Midbrain (tissue), 1 donor: ENCODE measurements at regions not wholly inside any gene's neighbourhood (a gene's known extent, or its start where the extent isn't known, plus 50 kb on each side); places are given as distances from the start of the nearest gene placed in this dataset.

ENCODE experiments used
- DNase-seq: peaks from one replicate; lab custom pipeline; 2025; lab: John Stamatoyannopoulos, UW

DNA sequence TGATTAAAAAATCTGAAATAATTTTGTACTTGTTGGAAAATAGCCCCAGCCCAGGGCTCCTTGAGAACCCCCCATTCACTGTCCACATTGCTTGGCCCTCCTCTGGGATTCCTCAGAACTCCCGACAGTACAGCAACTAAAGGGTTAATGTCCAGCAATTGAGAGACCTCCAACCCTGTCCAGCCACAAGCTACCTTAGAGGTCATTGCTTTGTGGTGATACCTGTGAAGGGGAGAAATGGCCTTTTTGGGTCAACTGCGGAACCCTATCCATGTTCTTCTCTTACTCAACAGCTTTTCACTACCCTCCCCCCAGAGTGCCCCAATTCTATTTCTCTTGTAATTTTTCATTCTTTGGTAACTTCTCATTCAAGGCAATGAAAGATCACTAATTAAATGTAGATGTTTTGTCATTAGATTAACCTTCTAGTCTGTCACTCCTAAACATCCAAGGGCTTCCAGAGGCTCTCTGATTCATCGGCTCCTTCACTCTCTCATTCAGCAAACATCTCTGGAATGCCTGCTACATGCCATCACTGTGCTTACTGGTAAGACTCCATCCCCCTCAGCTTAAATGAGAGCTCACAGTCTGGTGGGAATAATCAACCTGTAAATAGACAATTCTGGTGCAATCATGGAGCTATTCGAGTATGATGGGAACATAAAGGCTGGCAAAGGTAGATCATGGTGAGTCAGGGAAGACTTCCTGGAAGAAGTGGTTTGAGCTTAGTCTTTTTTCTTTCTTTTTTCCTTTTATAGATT lies 241.4 kb upstream of the PGRMC2 start:
- no peak for DNase-seq

DNA sequence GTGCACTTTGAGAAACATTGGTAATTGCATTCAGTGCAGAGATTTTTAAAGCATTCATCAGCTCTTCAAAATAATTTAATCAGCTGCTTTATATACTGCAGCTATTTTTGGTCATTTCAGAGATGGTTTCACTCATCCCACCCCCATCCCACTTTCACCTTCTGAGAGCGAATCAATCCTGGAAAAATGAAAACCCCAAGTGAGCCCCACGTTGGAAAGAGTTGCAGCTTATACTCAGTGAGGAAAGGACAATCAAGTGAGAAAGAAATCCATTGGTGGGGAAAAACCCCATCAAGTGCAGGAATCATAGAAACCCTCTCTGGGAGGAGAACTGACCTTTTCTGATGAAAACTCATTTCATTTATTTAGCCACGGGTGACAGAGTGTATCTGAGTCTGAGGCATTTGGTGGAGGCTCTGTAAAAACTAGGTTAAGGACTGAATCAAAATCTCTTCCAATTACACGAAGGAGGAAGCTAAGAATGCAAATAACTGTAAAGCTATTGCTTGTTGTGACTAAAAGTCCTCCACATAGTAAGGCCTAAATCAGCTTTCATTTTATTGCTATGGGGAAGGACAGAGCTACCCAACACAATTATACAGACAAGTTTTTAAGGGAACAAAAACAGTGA lies 240.4 kb upstream of the PGRMC2 start:
- no peak for DNase-seq

DNA sequence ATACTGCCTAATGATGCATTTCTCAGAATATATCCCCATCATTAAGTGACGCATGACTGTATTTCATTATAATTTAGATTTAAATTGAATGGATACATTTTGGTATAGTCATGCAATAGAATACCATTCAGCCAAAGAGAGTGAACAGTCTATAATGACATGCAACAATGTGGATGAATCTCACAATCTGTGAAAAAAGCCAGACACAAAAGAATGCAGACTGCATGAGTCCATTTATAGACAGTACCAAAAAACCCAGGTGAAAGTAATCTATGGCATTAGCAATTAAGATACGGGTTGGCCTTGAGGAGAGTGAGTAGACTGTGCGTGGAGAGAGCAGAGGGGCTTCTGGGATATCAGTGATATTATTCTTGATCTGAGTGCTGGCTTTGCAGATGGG lies 239.7 kb upstream of the PGRMC2 start:
- no peak for DNase-seq

DNA sequence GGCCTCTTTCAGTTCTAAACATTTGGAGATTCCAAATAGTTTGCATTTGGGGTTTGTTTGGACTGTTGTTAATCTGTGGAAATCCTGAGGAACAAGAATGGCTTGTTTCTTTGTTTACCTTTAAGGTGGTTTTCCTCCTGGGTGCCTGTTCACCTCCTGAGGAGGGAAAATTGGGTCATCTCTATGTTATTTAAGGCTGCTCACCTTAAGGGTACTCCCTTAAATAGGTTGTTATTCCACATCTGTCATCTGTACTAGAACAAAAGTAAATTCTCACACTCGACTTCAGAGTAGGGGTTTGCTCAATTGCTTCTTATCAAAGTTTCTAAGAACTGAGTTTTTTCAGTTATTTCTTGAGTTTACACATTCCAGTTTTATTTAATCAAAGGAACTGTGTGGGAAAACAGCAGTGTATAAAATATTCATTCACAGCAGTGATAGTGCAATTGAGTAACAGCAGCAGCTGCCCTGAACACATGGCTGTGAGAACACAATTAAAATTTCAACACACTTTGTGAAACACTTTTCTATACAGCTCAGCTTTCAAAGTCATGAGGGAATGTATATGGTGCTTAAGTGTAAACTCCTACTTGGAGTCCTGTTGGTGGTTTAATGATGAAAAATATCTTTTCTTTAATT lies 238.5 kb upstream of the PGRMC2 start:
- no peak for DNase-seq

DNA sequence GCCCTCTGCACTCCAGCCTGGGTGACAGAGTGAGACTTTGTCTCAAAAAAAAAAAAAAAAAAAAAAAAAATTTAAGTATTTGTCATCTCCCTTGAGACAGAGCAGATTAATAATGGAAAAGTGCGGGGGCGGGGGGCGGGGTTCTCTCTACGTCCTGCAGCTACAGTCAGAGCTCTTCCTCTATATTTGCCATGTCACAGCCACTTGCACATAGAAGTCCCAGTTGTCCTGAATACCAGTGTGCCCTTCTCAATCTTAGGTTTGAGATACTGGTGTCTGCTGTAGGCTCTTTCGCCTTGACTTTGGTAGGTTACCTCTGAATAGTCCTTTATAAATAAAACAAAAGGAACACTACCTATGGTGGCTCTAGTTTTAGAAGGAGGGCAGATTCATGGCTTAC lies 237.8 kb upstream of the PGRMC2 start:
- no peak for DNase-seq

DNA sequence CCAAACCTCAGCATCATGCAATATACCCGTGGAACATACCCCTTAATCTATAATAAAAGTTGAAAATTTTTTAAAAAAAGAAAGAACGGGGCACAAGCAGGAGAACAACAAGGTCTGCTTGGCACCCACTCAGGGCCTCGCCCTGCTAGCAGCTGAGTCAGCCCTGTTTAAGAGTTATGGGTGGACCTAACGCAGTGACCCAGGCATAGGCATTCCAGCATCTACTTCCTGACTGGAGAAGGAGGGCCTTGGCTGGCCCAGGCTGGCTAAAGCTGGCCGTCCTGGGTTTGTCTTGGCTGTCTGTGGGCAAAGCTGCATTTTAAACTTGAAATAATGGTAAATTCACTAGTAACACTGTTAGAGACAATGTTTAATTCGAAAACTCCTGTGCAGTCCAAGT lies 236.7 kb upstream of the PGRMC2 start:
- DNase-seq = no peak

DNA sequence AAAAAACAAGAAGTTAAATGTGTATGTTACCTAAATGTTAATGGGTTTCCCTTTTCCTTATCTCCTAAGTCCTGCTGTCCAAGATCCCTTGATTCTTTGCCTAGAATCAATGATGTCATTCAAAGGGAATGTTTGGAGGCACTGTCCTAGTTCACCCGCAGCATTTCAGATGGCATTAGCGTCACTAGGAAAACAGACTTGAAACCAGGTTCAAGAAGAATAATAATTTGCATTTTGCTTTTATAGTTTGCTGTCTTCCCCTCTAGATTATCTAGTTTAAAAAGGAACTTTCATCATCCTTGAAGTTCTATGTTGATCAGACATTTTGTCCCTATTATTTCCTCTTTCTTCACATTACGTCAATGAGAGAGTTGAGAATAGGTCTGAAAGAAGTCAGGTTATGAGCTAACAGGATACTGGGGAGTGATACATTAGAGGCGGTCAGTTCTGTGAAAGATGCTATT lies 234.1 kb upstream of the PGRMC2 start:
- DNase-seq = no peak

DNA sequence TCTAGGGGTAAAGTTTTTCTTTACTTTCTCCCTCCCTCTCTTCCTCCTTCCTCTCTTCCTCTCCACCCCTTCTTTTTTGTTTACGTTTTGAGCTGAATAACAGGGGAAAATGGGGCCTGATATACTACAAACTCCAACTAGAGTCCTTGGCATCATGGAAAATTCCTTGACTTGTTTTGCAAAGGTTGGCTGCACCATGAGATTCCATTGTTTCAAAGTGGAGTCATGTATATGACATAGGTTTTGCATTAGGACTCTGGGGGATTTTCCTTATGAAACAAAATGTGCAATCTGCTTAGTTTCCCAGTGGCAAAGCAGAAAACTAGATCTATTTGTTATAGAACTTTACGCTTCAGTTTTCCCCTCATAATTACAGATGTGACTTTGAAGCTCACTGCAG lies 233.5 kb upstream of the PGRMC2 start:
- no peak for DNase-seq

DNA sequence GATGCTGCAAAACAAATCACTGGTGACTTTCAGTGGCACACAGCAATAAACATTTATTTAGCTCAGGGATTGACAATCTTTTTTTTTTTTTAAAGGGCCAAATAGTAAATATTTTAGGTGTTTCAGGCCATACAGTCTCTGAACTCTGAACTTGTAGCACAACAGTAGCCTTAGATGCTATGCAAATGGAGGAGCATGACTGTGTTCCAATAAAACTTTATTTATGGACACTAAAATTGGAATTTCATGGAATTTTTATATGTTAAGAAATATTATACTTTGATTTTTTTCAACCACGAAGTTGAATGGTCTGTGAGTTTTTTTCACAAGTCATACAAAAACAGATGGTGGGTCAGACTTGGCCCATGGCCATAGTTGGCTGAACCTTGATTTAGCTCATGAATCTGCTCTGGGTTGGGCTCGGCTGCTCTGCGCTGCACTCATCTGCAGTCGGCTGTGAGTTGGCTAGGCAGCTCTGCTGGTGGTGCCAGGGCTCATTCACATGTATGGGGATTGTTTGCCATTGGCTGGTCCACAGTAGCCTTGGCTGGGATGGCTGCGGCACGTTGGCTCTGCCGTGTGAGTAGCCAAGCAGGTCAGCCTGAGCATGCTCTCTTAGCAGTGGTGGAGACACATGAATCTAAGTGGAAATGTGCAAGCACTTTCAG lies 231.7 kb upstream of the PGRMC2 start:
- peak; percentile 5 for DNase-seq

DNA sequence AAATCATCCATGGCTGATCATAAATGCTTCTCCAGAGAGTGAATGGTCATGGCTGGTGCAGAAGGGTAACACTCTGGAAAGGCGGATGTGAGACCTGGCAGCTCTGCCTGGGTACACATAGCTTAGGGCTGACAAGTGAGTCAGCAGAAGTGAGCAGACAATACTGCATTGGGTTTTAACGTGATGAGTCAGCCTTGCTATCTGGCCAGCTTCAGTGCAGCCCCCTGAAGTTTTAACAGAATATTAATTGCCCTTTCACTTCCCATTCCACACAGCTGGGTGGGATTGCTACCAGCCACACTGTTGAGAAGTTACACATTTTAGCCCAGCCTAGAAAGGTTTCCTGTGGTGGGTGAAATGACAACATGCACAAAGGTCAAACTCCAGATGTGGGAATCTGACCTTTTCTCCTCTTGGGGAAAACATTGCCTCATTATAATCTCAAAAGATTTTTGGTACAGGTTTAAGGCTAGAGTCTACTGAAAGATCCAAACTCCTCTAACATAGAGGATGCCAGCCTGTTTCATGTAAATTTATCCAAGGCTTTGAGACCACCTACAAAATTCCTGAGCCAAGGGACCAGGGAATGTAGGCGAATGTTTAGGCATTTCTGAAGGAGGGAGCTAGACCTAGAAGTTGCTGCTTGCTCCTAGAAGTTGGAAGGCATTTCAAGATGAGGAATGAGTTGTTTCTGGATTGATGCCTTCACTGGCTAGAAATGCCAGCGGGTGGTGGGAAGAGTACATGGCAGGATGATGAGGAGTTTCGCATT lies 230.3 kb upstream of the PGRMC2 start:
- no peak for DNase-seq

DNA sequence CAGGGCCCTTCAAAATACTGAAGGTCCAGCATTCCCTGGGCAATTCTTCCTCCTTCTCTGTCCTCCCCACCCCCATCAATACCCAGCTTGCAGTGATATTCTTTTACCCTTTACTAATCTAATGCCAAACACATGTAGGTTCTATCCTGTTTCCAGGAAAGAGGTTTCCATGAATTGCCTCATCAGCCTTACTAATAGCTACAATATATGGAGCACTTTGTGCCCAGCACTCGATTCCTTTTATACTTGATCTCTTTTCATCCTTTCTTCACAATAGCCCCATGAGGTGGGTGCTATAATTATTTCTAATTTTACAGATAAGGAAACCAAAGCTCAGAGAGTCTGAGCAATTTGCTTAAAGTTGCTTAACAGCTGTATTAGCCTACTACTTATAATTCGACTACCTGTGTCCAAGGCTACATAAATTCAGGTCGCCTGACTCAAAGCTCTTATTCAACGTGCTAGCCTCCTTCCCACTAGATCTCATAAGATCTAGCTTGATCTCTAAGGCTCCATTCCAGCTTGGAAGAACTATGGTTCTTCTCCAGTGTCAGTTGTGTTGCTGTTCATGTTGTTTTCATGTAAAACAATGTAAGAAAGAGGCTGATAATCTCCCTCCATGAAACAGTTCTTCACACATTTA lies 229.6 kb upstream of the PGRMC2 start:
- no peak for DNase-seq

DNA sequence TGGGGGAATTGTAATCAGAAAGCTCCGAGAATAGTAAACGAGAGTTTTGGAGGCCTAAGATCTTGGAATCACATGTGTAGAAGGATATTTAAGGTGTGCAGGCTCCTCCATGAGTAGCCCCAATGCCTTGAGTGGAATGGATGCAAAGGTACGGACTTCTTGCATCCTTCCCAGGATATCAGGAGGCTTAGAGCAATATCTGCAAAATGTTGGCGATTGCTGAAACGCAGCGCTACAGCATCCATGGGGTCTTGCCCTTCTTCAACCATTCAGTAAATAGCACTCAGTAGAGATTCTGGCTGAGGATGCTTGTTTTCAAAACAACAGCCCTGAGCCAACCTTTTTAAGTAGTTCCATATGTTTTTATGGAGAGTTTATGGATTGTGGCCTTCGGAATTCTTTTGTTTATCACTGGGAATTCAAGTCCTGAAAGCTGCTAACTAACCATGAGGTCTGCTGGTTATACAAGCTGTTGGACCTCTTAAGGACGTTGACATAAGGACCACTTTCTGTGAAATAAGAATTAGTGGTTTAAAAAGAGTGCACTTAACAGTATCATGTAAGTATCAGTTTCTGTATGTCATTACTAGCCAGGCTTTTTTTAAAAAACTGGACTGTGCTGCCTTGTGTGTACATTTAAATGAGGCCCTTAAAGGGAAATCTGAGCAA lies 228.8 kb upstream of the PGRMC2 start:
- no peak for DNase-seq

DNA sequence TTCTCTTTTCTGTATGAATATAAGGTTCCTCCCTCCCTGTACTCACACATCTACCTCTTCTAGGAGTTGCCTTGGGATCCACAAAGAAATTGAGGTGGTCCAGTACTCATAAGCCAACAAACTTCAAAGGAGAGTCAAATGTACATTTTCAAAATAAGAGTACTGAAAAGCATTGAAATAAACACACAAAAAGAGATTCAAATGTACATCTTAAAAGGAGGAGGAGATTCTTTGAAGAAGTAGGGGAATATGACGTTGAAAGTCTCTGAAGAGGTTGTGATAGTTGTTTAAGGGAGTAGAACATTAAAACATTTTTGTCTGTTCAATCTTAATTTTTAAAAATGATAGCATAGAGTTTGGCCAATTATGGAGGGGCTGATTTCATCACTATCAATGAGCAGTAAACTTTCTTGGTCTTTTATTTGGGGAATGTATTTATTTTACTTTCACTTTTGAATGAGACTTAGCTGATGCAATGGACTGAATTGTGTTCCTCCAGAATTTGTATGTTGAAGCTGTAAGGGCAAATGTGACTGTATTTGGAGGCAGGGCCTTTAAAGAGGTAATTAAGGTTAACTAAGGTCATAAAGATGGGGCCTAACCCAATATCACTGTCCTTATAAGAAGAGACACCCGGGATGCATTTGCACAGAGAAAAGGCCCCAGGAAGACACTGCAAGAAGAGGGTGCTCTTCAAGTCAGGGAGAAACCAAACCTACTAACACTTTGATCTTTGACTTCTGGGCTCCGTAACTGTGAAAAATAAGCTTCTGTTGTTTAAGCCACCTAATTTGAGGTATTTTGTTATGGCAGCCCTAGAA lies 226.3 kb upstream of the PGRMC2 start:
- DNase-seq = no peak

DNA sequence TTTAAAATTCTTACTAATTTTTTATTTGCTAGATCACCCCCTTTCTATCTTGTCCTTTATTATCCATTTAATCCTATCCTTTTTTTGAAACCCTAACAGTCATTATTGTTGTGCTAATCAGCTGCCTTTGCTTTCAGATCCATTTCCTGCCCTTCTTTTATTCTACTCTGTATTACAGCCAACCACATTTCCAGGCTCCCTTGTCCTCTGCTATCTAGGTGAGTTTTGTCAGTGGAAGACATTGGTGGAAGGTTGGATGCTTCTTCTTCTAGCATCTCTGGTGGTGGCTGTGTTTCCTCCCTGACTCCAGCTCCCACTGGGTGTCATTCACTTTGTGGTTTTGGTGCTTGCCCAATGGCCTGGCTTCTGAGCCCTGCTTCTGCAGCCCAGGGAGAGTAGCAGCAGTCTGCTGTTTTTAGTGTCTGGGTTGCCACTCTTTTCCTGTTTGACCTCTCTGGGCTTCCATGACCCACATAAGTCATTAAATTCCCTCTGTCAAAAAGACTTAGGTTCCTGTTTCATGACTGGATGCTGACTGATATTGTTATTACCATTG lies 225.2 kb upstream of the PGRMC2 start:
- DNase-seq = no peak

DNA sequence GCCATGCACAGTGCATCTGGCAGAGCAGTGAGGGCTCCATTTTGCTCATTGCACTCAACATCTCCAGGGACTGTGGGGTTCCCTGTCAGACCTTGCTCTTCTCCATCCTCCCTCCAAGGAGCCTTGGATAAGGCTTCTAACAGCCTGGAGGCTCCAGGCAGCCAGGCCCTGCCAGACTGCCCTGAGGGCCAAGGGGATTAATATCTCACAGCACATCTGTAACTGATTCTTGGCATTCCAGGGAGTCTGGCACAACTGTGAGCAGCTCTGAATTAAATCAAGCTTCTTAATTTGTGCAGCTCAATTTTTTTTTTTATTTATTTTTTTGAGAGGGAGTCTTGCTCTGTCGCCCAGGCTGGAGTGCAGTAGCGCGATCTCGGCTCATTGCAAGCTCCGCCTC lies 224.5 kb upstream of the PGRMC2 start:
- no peak for DNase-seq

DNA sequence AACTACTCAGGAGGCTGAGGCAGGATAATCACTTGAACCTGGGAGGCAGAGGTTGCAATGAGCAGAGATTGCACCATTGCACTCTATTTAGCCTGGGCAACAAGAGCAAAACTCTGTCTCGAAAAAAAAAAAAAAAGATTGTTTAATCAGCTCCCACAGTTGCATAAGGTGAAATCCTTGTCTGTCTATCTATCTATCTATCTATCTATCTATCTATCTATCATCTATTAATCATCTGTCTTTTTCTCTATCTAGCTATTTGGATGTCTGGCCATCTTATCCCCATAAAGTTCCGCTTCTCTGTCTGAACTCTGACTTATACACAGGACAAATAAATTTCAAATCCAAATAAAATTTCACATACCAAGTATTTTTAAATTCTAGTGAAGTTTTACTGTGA lies 223.2 kb upstream of the PGRMC2 start:
- no peak for DNase-seq

DNA sequence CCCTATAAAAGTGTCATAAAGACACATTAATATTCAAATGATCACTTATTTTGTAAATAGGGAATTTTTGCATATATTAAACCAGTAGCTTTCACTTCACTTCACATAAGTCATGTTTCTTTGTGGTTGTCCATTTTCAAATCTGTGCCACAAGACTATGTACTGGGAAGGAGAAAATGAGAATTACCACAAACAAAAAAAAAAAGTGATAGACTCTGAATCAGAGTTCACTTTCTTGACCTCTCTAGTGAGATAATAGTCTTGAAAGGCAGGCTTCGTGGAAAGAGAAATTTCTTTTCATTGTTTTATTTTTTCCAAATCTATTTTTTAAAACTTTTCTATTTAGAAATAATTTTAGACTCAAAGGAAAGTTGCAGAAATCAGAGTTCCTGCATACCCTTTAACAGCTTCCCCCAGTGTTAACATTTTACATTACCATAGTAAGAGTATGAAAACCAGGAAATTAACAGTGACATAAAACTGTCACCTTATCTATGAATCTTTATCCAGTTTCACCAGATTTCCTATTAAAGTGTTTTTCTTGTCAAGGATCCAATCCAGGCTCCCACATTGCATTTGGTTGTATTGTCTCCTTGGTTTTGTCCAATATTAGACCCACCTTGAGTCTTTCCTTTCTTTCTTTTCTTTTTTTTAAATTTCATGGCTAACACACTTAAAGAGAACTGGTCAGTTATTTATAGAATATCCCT lies 215.4 kb upstream of the PGRMC2 start:
- no peak for DNase-seq

DNA sequence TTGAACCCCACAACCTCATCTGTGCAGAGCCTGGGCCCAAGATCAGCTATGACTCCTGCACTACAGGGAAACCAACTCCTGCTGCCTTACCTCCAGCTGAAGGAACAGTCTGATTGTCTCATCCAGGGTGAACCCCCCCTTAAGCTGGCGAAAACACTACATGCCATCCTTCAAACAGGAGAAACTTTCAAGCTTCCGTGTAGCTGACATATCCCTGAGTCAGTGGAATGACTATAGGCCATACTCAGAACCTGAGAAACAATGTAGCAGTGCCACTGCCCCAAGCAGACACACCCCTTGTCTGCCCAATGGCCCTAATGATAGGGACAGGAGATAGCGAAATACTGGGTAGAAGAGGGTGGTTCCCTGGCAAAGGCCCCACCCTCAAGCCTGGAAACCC lies 213.6 kb upstream of the PGRMC2 start:
- DNase-seq = no peak

DNA sequence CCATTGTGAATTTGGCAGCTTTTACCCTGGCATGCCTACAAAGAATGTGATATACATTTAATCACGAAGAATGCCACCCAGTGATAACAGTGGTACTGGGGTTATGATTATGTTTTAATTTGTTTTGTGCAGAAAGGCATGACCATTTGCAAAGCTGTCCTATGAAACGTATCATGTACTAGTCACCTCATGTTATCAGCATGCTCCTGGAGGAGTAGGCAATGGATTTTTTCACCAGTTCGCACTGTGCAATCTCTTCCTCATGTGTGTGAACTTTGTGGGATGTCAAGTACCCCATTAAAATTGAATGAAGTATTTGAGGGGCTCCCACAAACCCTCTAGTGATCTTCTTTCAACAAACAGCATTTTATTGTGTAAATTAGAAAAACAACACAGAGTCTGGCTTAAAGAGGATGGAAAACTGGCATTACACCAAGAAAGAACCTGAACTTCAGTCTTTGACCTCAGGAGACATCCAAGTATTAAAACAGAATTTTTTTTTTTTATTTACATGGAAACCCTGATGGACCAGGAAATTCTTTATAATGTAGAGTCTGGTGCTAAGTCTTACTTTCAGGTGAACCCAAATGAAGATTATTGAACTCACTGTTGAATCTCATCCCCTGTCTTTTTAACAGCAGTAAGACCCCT lies 200.6 kb upstream of the PGRMC2 start:
- DNase-seq = no peak
